ENCODE measurements at regions not wholly inside any gene's neighbourhood (a gene's known extent, or its start where the extent isn't known, plus 50 kb on each side); places are given as distances from the start of the nearest gene placed in this dataset.

DNA sequence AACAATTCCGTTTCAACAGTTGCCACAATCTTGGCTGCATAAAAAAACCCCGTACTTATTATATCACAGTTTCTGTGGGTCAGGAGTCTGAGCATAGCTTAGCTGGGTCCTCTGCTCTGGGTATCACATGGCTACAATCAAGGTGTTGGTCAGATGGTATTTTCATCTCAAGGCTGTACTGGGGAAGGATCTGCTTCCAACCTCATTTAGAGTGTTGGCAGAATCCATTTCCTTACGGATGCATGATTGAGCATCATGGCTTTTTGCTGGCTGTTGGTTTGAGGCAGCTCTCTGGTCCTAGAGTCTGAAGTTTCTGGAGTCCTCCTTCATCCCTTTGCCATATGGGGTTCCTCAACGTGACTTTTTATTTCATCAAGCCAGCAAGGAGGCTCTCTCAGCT is 177.0 kb downstream of the HAPSTR1 start:
- TF ChIP-seq, protein P1, sequence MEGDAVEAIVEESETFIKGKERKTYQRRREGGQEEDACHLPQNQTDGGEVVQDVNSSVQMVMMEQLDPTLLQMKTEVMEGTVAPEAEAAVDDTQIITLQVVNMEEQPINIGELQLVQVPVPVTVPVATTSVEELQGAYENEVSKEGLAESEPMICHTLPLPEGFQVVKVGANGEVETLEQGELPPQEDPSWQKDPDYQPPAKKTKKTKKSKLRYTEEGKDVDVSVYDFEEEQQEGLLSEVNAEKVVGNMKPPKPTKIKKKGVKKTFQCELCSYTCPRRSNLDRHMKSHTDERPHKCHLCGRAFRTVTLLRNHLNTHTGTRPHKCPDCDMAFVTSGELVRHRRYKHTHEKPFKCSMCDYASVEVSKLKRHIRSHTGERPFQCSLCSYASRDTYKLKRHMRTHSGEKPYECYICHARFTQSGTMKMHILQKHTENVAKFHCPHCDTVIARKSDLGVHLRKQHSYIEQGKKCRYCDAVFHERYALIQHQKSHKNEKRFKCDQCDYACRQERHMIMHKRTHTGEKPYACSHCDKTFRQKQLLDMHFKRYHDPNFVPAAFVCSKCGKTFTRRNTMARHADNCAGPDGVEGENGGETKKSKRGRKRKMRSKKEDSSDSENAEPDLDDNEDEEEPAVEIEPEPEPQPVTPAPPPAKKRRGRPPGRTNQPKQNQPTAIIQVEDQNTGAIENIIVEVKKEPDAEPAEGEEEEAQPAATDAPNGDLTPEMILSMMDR (IDR thresholded peaks at IDR 0.05) = no peak
- no peak for TF ChIP-seq POLR2A (IDR thresholded peaks at IDR 0.05; ENCODE audit: low read depth)
